LoVo (cell line): ENCODE measurements at regions not wholly inside any gene's neighbourhood (a gene's known extent, or its start where the extent isn't known, plus 50 kb on each side); places are given as distances from the start of the nearest gene placed in this dataset.
"Not testable (repeated sequence)": the region's sequence is repeated elsewhere in the genome, so short reads cannot be mapped to it uniquely, and the experiment has no call there.

ENCODE experiments used
- DNase-seq: peaks from one replicate; pipeline ENCODE4 v3.0.0-alpha.2; 2016; ENCODE audit warnings: low spot score

DNA sequence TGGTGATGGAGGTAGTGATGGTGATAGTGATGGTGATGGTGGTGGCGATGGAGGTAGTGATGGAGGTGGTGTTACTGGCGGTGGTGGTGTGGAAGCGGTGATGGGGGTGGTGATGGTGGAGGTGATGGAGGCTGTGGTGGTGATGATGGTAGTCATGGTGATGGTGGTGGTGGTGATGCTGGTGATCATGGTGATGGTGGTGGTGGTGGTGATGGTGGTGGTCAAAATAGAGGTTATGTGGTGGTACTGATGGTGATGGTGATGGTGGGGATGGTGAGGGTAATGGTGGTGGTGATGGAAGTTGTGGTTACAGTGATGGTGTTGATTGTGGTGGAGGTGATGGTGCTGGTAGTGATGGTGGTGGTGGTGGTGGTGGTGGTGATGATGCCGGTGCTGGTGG lies 199.2 kb downstream of the IGLL1 start:
- no peak for DNase-seq

- DNase-seq = no peak
Observed at GRCh38 chr22:23380230-23380573, 199.9 kb downstream of the IGLL1 start.

GRCh38 chr22:23379540-23380229 lies 199.4 kb downstream of the BCR start:
- not testable (repeated sequence) for DNase-seq

DNA sequence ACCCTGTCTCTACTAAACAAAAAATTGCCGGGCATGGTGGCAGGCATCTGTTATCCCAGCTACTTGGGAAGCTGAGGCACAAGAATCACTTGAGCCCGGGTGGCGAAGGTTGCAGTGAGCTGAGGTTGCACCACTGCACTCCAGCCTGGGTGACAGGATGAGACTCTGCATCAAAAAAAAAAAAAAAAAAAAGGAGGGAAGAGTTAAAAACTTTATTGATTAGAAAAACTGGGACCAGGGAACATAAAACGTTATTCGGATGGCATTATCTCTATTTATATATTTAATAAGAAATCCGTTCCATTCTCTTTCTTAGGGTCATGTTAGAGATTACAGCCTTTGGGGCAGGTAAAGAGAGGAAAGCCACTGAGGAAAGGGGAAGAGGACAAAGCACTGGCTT lies 197.5 kb downstream of the BCR start:
- no peak for DNase-seq

GRCh38 chr22:23376256-23376655 lies 195.9 kb downstream of the BCR start:
- peak; percentile 2 for DNase-seq

GRCh38 chr22:23375031-23375827 lies 194.9 kb downstream of the BCR start:
- no peak for DNase-seq

GRCh38 chr22:23373601-23374000 lies 193.3 kb downstream of the BCR start:
- no peak for DNase-seq

DNA sequence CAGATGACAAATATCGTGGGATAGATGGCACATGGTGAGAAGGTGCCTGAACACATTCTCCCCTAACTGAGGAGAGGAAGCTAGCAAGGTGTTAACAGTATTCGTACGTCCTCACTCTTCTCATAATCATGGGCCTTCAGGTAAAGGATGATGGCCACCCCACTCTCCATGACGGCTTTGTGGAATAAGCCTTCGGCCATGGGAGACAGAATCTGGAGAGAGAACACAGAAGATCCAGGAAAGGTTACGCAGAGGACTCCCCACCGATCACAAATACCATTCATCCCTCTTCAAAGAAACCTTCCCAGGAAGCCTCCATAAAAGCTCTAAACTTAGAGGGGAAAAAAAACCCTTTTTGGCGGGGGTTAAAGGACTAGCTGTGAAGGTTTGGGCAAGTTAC lies 189.9 kb downstream of the BCR start:
- no peak for DNase-seq

- DNase-seq = no peak
Observed at GRCh38 chr22:23369054-23369685, 188.9 kb downstream of the BCR start.
